GM12875 (cell line): ENCODE measurements at regions not wholly inside any gene's neighbourhood (a gene's known extent, or its start where the extent isn't known, plus 50 kb on each side); places are given as distances from the start of the nearest gene placed in this dataset.
A peak's percentile ranks its signal among the peaks of the same experiment; 100 is the strongest.

Source experiments
- H3K4me3 ChIP-seq: one replicate; pipeline ENCODE4 v1.5.1; 2011; ENCODE audit warnings: low read depth, low read length, control low read depth
- CTCF ChIP-seq: IDR thresholded peaks from 2 replicates; pipeline ENCODE4 v1.5.1; 2011; ENCODE audit warnings: low read depth, mild to moderate bottlenecking, control low read depth, inconsistent platforms, low read length, moderate library complexity, borderline replicate concordance; ENCODE audit not compliant: insufficient read depth

DNA sequence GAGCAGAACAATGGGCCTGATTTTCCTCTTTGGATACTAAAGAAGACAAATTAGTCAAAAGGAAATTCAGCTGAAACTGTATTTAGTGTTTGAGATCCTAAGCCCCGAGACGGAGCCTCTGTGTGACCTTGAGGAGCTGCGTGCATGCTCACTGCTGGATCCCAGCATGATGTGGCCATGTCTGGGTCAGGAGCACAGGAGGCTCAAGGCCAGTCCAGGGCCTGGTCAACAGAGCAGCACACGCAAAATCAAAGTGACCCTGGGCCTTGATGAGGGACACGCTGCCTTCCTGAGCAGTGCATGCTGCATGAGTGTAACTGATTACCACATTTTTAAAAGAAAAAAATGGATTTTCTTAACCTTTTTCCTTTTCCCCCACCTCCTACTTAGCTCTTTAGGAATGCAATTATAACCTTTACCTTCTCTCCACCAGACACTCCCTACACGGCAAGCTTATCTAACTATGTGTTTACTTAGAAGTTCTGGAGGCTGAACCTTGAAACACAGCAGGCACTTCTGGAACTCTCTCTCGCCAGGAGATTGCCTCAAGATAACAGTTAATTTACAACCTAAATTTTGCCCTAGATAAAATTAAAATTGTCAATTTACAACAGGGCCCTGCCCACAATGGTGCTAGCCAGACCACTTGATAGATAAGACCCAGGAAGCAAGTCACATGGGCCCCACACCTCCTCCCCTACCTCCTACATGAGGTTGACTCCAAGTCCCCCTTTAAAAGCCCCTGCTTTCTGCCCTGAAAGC is 144.6 kb downstream of the LRIG2 start:
- H3K4me3 ChIP-seq = no peak overlapping the region
- no peak for TF ChIP-seq CTCF

DNA sequence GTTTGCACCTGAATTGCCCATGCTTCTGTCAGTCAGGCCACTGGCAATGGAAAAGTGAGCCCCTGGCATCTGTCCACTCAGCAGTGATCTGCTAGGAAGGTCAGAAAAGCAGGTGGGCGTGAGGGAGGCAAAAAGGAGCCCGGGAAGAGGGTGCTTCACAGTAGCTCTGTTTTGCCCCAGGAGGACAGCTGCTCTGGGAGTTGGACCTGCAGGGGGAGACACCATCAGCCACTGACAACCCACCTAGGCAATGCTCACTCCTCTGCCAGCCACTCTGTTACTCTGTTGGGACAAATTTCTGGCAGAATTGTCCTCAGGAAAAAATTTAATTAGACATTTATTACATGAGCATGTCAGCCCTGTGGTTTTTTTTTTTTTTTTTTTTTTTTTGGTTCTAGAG is 146.4 kb downstream of the LRIG2 start:
- peak; percentile 27; the same call in 1 of the 2 replicates for TF ChIP-seq CTCF
- no peak overlapping the region for H3K4me3 ChIP-seq

- no peak overlapping the region for H3K4me3 ChIP-seq
- no peak for TF ChIP-seq CTCF
These were observed 146.8 kb downstream of the LRIG2 start for GRCh38 chr1:113219828-113220227.

DNA sequence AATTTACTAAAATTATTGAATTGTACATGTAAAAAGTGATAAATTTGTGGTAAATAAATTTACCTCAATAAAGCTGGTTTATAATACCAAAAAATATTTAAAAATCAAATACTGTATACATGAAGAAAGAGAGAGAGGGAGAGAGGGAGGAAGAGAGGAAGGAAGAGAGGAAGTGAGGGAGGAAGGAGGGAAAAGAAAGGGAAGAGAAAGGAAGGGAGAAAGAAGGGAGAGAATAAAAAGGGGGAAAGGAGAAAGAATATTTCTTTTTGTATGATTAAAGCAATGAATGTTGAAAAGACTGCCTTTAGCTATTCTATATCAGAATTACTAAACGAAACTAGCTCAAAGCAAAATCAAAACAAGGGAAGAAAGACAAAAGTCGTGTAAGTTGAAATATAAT is 150.0 kb downstream of the LRIG2 start:
- no peak overlapping the region for H3K4me3 ChIP-seq
- no peak for TF ChIP-seq CTCF

DNA sequence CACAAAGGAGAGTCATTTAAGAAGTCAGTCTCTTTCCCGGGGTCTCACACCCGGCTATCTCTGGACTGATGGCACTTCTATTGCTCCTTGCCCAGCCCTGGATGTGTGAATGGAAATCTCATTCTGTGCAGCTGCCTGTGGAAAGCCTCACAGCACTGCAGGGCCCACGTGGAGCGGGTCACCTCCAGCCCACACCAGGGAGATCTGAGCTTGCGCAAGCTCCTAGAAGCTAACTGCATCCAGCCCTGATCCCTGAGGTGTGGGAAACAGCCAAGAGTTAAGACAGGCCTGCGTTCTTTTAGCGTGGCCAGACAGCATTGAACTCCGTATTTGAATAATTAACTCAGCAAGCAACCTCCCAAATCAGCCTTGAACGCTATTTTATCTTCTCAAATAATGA is 150.5 kb downstream of the LRIG2 start:
- H3K4me3 ChIP-seq = no peak overlapping the region
- no peak for TF ChIP-seq CTCF

DNA sequence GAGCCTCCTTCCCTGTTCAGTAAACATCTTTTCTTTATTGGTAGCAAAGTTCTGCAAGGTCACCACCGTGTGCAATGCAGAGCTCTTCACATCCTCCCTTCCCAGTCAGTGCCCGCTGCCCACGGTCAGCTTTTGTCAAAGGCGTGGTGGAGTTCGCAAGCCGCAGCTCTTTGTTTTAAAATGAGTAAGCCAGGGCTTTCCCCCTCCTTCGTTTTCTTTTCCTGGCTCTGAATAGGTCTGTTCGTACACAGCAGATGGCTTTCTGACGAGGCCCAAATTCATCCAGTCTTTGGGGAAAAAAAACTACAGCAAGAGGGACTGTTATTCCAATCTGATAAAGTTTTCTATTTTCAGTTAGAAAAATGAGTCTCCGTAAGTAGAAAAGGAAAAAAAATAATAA is 153.2 kb downstream of the LRIG2 start:
- no peak overlapping the region for H3K4me3 ChIP-seq
- TF ChIP-seq CTCF = no peak

- TF ChIP-seq CTCF = no peak
- H3K4me3 ChIP-seq = no peak overlapping the region
These were observed 158.4 kb upstream of the MAGI3 start for GRCh38 chr1:113231866-113232265.
